ENCODE measurements at regions not wholly inside any gene's neighbourhood (a gene's known extent, or its start where the extent isn't known, plus 50 kb on each side); places are given as distances from the start of the nearest gene placed in this dataset.
"Not testable (repeated sequence)": the region's sequence is repeated elsewhere in the genome, so short reads cannot be mapped to it uniquely, and the experiment has no call there.

DNA sequence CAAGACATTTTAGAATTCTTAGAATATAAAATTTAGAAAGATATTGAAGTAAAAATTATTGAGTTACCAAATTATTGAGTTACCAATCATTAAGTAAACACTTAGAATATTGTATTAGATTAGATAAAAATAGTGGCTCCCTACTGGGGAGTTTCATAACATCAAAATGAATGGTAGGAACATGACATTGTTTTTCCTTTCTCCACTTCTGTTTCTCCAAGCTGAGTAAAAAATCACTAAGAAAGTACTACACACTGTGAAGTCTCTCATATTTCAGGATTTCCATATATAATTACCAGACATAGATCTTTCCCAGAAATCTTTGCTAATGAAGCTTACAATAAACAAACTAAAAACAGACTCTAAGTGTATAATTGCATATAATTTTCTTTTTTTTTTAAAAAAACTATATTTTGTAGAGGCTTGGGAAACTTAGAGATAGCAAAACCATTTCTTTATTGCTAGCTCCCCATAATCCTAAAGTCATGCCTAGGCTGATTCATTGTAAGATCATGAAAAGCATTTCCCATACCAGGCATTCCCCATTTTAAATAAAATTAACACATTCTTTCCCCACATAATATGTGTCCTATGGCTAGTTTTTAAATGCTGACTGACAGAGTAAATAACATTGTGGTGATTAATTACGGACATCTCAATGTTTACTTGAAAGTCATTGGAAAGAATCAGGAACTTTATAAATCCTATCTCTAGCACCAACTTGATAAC lies 1408.7 kb upstream of the GOT2 start:
- TF ChIP-seq, protein P1, sequence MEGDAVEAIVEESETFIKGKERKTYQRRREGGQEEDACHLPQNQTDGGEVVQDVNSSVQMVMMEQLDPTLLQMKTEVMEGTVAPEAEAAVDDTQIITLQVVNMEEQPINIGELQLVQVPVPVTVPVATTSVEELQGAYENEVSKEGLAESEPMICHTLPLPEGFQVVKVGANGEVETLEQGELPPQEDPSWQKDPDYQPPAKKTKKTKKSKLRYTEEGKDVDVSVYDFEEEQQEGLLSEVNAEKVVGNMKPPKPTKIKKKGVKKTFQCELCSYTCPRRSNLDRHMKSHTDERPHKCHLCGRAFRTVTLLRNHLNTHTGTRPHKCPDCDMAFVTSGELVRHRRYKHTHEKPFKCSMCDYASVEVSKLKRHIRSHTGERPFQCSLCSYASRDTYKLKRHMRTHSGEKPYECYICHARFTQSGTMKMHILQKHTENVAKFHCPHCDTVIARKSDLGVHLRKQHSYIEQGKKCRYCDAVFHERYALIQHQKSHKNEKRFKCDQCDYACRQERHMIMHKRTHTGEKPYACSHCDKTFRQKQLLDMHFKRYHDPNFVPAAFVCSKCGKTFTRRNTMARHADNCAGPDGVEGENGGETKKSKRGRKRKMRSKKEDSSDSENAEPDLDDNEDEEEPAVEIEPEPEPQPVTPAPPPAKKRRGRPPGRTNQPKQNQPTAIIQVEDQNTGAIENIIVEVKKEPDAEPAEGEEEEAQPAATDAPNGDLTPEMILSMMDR (IDR thresholded peaks at IDR 0.05; ENCODE audit: low read depth, low read length) = no peak
- Histone ChIP-seq H3K36me3 (no peaks in the 10 kb centered on the region), H3K27ac (no peak overlapping the region), H3K27me3 (no peaks in the 10 kb centered on the region), H3K9me3 (ENCODE audit: low read depth) (no peaks in the 10 kb centered on the region), H3K4me1 (ENCODE audit: low read depth) (no peaks in the 10 kb centered on the region), H3K4me3 (no peak overlapping the region)
- no peak for DNase-seq (ENCODE audit: low read depth in 1 of 2, low spot score in 1 of 2)

DNA sequence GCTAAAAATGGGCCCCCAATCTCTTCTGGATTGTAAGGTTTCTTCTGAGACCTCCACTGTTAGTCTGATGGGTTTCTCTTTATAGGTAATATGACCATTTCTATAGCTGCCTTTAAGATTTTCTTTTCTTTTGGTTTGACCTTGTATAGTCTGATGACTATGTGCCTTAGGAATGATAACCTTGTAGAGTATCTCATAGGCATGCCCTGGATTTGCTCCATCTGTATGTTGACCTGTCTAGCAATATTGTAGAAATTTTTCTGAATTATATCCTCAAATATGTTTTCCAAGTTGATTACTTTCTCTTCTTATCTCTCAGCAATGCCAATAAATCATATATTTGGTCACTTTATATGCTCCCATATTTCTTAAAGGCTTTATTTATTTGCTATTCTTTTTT lies 1403.8 kb upstream of the GOT2 start:
- Histone ChIP-seq H3K4me1 (ENCODE audit: low read depth) (no peaks in the 10 kb centered on the region), H3K9me3 (ENCODE audit: low read depth) (no peaks in the 10 kb centered on the region), H3K36me3 (no peaks in the 10 kb centered on the region), H3K27me3 (no peaks in the 10 kb centered on the region), H3K27ac (no peak overlapping the region), H3K4me3 (no peak overlapping the region)
- TF ChIP-seq, protein P1 (IDR thresholded peaks at IDR 0.05; ENCODE audit: low read depth, low read length) = no peak
- no peak for DNase-seq (ENCODE audit: low read depth in 1 of 2, low spot score in 1 of 2)

DNA sequence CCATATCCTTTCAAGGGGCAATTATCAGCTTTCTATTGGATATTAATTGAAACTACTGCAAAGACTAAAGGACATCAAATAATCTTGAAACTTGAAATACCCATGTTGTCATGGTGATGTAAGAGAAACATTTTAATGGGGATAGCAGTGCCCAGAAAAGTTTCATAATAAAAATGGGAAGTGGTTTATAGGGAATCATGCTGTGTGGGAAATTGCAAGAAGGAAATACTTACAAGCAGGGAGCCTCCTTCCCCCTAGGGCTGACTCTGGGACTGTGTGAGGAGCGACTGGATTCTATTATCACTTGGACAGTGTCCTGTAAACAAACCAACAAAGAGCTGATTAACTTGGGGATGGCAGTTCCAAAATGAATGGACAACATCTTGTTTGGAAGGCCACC lies 1393.1 kb upstream of the GOT2 start:
- Histone ChIP-seq H3K4me1 (ENCODE audit: low read depth) (no peaks in the 10 kb centered on the region), H3K27ac (no peak overlapping the region), H3K27me3 (no peaks in the 10 kb centered on the region), H3K9me3 (ENCODE audit: low read depth) (no peaks in the 10 kb centered on the region), H3K36me3 (no peaks in the 10 kb centered on the region), H3K4me3 (no peak overlapping the region)
- TF ChIP-seq, protein P1 (IDR thresholded peaks at IDR 0.05; ENCODE audit: low read depth, low read length) = no peak
- DNase-seq (ENCODE audit: low read depth in 1 of 2, low spot score in 1 of 2) = no peak

DNA sequence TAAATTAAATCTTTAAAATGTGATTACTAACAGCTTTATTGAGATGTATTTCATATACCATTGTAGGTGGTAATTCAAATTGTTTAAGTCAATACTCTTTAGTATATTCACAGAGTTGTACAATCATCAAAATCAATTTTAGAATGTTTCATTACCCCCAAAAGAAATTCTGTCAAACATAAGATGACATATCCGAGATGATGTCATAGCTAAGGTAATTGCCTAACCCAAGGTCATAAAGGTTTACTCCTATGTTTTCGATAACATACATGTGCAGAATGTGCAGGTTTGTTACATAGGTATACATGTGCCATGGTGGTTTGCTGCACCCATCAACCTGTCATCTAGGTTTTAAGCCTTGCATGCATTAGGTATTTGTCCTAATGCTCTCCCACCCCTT lies 1392.0 kb upstream of the GOT2 start:
- not testable (repeated sequence) for DNase-seq (ENCODE audit: low read depth in 1 of 2, low spot score in 1 of 2); H3K27ac ChIP-seq; H3K27me3 ChIP-seq; H3K9me3 ChIP-seq (ENCODE audit: low read depth); H3K4me3 ChIP-seq; H3K36me3 ChIP-seq; H3K4me1 ChIP-seq (ENCODE audit: low read depth)

DNA sequence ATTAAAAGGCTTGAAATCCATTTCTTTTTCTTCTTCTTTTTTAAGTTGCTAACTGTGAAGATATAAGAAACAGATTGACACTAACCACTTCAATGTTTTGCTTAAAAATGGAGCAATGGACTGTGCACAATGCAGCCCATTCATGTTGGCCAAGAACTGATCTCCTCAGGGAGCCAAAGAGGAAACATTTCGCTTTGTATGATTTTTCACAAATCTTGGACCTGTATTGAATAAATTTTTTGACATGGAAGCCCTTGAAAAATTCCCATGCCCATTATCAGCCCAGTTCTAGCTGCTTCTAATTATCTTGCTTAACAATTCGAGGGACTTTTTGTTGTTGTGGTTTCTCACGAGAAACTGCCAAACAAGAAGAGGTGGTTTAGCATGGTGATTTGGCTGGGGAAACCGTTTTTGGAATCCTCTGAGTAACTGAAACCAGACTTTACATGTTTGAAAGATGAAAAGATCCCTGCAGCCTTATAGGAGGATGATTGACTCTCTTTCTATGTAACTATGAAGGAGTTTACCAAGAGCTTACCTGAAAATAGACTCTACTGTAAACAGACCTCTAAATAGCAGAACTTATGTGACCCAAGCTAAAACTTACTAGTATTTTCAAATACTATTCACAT lies 1389.4 kb upstream of the GOT2 start:
- H3K27me3 ChIP-seq = no peaks in the 10 kb centered on the region
- no peak overlapping the region for H3K27ac ChIP-seq
- no peaks in the 10 kb centered on the region for H3K4me1 ChIP-seq (ENCODE audit: low read depth)
- no peak for DNase-seq (ENCODE audit: low read depth in 1 of 2, low spot score in 1 of 2)
- TF ChIP-seq, protein P1 (IDR thresholded peaks at IDR 0.05; ENCODE audit: low read depth, low read length) = no peak
- H3K4me3 ChIP-seq = no peak overlapping the region
- H3K9me3 ChIP-seq (ENCODE audit: low read depth) = no peaks in the 10 kb centered on the region
- H3K36me3 ChIP-seq = no peaks in the 10 kb centered on the region

DNA sequence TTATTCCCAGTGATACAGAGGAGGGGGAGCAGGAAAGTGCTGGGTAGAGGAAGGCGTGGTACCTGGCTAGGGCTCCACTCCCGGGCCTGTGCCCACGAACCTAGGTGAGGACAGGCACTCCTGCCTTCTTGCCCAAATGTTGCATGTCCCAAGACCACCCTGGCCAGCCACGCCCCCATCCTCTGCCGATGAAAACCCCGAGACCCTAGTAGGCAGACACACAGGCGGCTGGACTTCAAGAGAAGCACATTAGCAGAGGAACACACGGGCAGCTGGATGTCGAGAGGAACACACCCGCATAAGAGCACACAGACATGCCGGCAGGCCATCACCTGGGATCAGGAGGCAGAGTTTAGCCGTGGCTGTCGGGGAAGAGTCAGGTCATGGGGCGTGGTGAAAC lies 1386.5 kb upstream of the GOT2 start:
- Histone ChIP-seq H3K9me3 (ENCODE audit: low read depth) (no peaks in the 10 kb centered on the region), H3K4me1 (ENCODE audit: low read depth) (no peaks in the 10 kb centered on the region)

More for the DNA sequence above, 1386.5 kb upstream of the GOT2 start:
- Histone ChIP-seq H3K27me3 (no peaks in the 10 kb centered on the region), H3K27ac (no peak overlapping the region), H3K36me3 (no peaks in the 10 kb centered on the region), H3K4me3 (no peak overlapping the region)
- no peak for DNase-seq (ENCODE audit: low read depth in 1 of 2, low spot score in 1 of 2)
- TF ChIP-seq, protein P1 (IDR thresholded peaks at IDR 0.05; ENCODE audit: low read depth, low read length) = no peak

Measured in cardiac muscle cell (in vitro differentiated cells and primary cell).